CD4-positive, CD25-positive, alpha-beta regulatory T cell (primary cell): ENCODE measurements at regions not wholly inside any gene's neighbourhood (a gene's known extent, or its start where the extent isn't known, plus 50 kb on each side); places are given as distances from the start of the nearest gene placed in this dataset.
"Not testable (repeated sequence)": the region's sequence is repeated elsewhere in the genome, so short reads cannot be mapped to it uniquely, and the experiment has no call there.

Experiments used
- ATAC-seq, 2 donors: fragments of 150-1000 bp; cut with Tn5 transposase; one replicate each; pipeline ENCODE4 v1.10.0; 2021; ENCODE audit warnings: low read depth in 2 of 2, moderate number of reproducible peaks in 2 of 2, moderate library complexity in 1 of 2
- DNase-seq, 3 donors: peaks; one replicate each; pipeline versions ENCODE4 v3.0.0 to v3.0.0-alpha.2; 2012 to 2022; ENCODE audit warnings: mixed read lengths in 1 of 3
- H3K27ac ChIP-seq: one replicate; pipeline ENCODE4 v1.7.0; 2013; ENCODE audit warnings: mild to moderate bottlenecking, low read length; ENCODE audit not compliant: insufficient read depth, poor library complexity, severe bottlenecking
- H3K27me3 ChIP-seq: one replicate; pipeline ENCODE4 v1.7.0; 2013; ENCODE audit warnings: low read length; ENCODE audit not compliant: control insufficient read depth, insufficient read depth
- H3K36me3 ChIP-seq: one replicate; pipeline ENCODE4 v1.7.0; 2013; ENCODE audit warnings: mild to moderate bottlenecking, low read length, moderate library complexity; ENCODE audit not compliant: control insufficient read depth, insufficient read depth
- H3K4me1 ChIP-seq: 2 replicates; pipeline ENCODE4 v1.7.0; 2013; ENCODE audit warnings: mild to moderate bottlenecking, low read length; ENCODE audit not compliant: insufficient read depth, control insufficient read depth, poor library complexity, severe bottlenecking
- H3K4me3 ChIP-seq: one replicate; pipeline ENCODE4 v1.7.0; 2013; ENCODE audit warnings: low read depth, mild to moderate bottlenecking, low read length, moderate library complexity
- H3K9me3 ChIP-seq, 2 experiments: 1 replicate in 1 of 2; 2 replicates in 1 of 2; pipeline ENCODE4 v1.7.0; 2013; ENCODE audit warnings: low read length in 2 of 2, mild to moderate bottlenecking in 1 of 2, moderate library complexity in 1 of 2; ENCODE audit not compliant: control insufficient read depth in 2 of 2
- H3K27ac Mint-ChIP-seq, 3 donors: one replicate each; pipeline ENCODE4 v1.8.0; 2020 to 2022; ENCODE audit warnings: mild to moderate bottlenecking in 3 of 3, mixed read lengths in 3 of 3, moderate library complexity in 2 of 3
- H3K27me3 Mint-ChIP-seq: one replicate; pipeline ENCODE4 v1.8.0; 2022; ENCODE audit warnings: mild to moderate bottlenecking, mixed read lengths
- H3K36me3 Mint-ChIP-seq: one replicate; pipeline ENCODE4 v1.8.0; 2020; ENCODE audit warnings: mixed read lengths
- H3K4me1 Mint-ChIP-seq, 4 donors: one replicate each; pipeline ENCODE4 v1.8.0; 2020 to 2022; ENCODE audit warnings: mixed read lengths in 4 of 4, mild to moderate bottlenecking in 1 of 4
- H3K4me3 Mint-ChIP-seq, 4 donors: one replicate each; pipeline ENCODE4 v1.8.0; 2020 to 2022; ENCODE audit warnings: mild to moderate bottlenecking in 4 of 4, mixed read lengths in 4 of 4, moderate library complexity in 3 of 4
- H3K9me3 Mint-ChIP-seq, 7 donors: one replicate each; pipeline ENCODE4 v1.8.0; 2020 to 2022; ENCODE audit warnings: mixed read lengths in 7 of 7, mild to moderate bottlenecking in 3 of 7, moderate library complexity in 2 of 7

GRCh38 chr11:134942681-134943080 is 530.6 kb upstream of the B3GAT1 start:
- H3K9me3 ChIP-seq = no peaks in the 10 kb centered on the region
- DNase-seq (no peak), ATAC-seq (no peak)
- H3K4me3 ChIP-seq = no peak overlapping the region
- H3K27ac ChIP-seq = no peak overlapping the region
- Mint-ChIP-seq H3K27me3 (peaks cover 4% of the 10 kb centered on the region), H3K36me3 (no peaks in the 10 kb centered on the region), H3K4me1 (no peaks in the 10 kb centered on the region), H3K4me3 (no peak overlapping the region), H3K9me3 (peaks cover 0 to 3% (median 0%) of the 10 kb centered on the region in 7 donors), H3K27ac (no peak overlapping the region)
- no peaks in the 10 kb centered on the region for H3K36me3 ChIP-seq
- no peaks in the 10 kb centered on the region for H3K4me1 ChIP-seq
- H3K27me3 ChIP-seq = no peaks in the 10 kb centered on the region

- not testable (repeated sequence) for ATAC-seq, H3K27me3 Mint-ChIP-seq, H3K27ac Mint-ChIP-seq
Measured at GRCh38 chr11:134941936-134942600, 530.0 kb upstream of the B3GAT1 start.

GRCh38 chr11:134941326-134941725 is 529.3 kb upstream of the B3GAT1 start:
- Histone ChIP-seq H3K36me3 (no peaks in the 10 kb centered on the region), H3K4me1 (no peaks in the 10 kb centered on the region), H3K4me3 (no peak overlapping the region), H3K27ac (no peak overlapping the region), H3K9me3 (no peaks in the 10 kb centered on the region), H3K27me3 (no peaks in the 10 kb centered on the region)
- Mint-ChIP-seq H3K4me3 (no peak overlapping the region), H3K27ac (no peak overlapping the region), H3K27me3 (peaks cover 5% of the 10 kb centered on the region), H3K36me3 (no peaks in the 10 kb centered on the region), H3K4me1 (no peaks in the 10 kb centered on the region), H3K9me3 (peaks cover 0 to 3% (median 0%) of the 10 kb centered on the region in 7 donors)
- no peak for ATAC-seq
- no peak for DNase-seq

More at GRCh38 chr11:134941936-134942600, 530.0 kb upstream of the B3GAT1 start:
- not testable (repeated sequence) for H3K27ac ChIP-seq, H3K27me3 ChIP-seq, H3K9me3 ChIP-seq, H3K36me3 Mint-ChIP-seq, H3K4me1 Mint-ChIP-seq, DNase-seq, H3K36me3 ChIP-seq, H3K4me1 ChIP-seq, H3K4me3 ChIP-seq, H3K4me3 Mint-ChIP-seq, H3K9me3 Mint-ChIP-seq

GRCh38 chr11:134940441-134941126 is 528.5 kb upstream of the B3GAT1 start:
- H3K9me3 ChIP-seq = no peaks in the 10 kb centered on the region
- DNase-seq (no peak), ATAC-seq (no peak)
- no peaks in the 10 kb centered on the region for H3K36me3 Mint-ChIP-seq
- no peaks in the 10 kb centered on the region for H3K4me1 Mint-ChIP-seq
- H3K27ac Mint-ChIP-seq = no peak overlapping the region
- peaks cover 0 to 3% (median 0%) of the 10 kb centered on the region in 7 donors for H3K9me3 Mint-ChIP-seq
- no peaks in the 10 kb centered on the region for H3K27me3 ChIP-seq
- H3K27ac ChIP-seq = no peak overlapping the region
- H3K4me1 ChIP-seq = no peaks in the 10 kb centered on the region
- no peak overlapping the region for H3K4me3 ChIP-seq
- no peaks in the 10 kb centered on the region for H3K36me3 ChIP-seq
- peaks cover 5% of the 10 kb centered on the region for H3K27me3 Mint-ChIP-seq
- no peak overlapping the region for H3K4me3 Mint-ChIP-seq

GRCh38 chr11:134939905-134940304 is 527.9 kb upstream of the B3GAT1 start:
- no peaks in the 10 kb centered on the region for H3K36me3 Mint-ChIP-seq
- no peak for ATAC-seq

GRCh38 chr11:134939031-134939430 is 527.0 kb upstream of the B3GAT1 start:
- Mint-ChIP-seq H3K27me3 (peaks cover 5% of the 10 kb centered on the region), H3K27ac (no peak overlapping the region), H3K4me1 (no peaks in the 10 kb centered on the region), H3K9me3 (peaks cover 0 to 2% (median 0%) of the 10 kb centered on the region in 7 donors), H3K4me3 (no peak overlapping the region), H3K36me3 (no peaks in the 10 kb centered on the region)
- no peak for ATAC-seq
- H3K27ac ChIP-seq = no peak overlapping the region
- H3K27me3 ChIP-seq = no peaks in the 10 kb centered on the region
- H3K9me3 ChIP-seq = no peaks in the 10 kb centered on the region
- no peak for DNase-seq
- no peaks in the 10 kb centered on the region for H3K36me3 ChIP-seq
- H3K4me1 ChIP-seq = no peaks in the 10 kb centered on the region
- no peak overlapping the region for H3K4me3 ChIP-seq

More at GRCh38 chr11:134939905-134940304, 527.9 kb upstream of the B3GAT1 start:
- Histone ChIP-seq H3K27me3 (no peaks in the 10 kb centered on the region), H3K36me3 (no peaks in the 10 kb centered on the region), H3K9me3 (no peaks in the 10 kb centered on the region), H3K4me3 (no peak overlapping the region), H3K27ac (no peak overlapping the region), H3K4me1 (no peaks in the 10 kb centered on the region)
- Mint-ChIP-seq H3K27ac (no peak overlapping the region), H3K4me1 (no peaks in the 10 kb centered on the region), H3K4me3 (no peak overlapping the region), H3K9me3 (peaks cover 0 to 2% (median 0%) of the 10 kb centered on the region in 7 donors), H3K27me3 (peaks cover 5% of the 10 kb centered on the region)
- no peak for DNase-seq

GRCh38 chr11:134938212-134938611 is 526.2 kb upstream of the B3GAT1 start:
- H3K4me1 Mint-ChIP-seq = no peaks in the 10 kb centered on the region
- no peaks in the 10 kb centered on the region for H3K36me3 ChIP-seq
- H3K27ac ChIP-seq = no peak overlapping the region
- no peaks in the 10 kb centered on the region for H3K4me1 ChIP-seq
- no peak overlapping the region for H3K4me3 Mint-ChIP-seq
- no peaks in the 10 kb centered on the region for H3K36me3 Mint-ChIP-seq
- H3K27ac Mint-ChIP-seq = no peak overlapping the region
- peaks cover 0 to 4% (median 0%) of the 10 kb centered on the region in 7 donors for H3K9me3 Mint-ChIP-seq
- no peaks in the 10 kb centered on the region for H3K27me3 ChIP-seq
- DNase-seq (no peak), ATAC-seq (no peak)
- peaks cover 5% of the 10 kb centered on the region for H3K27me3 Mint-ChIP-seq
- no peak overlapping the region for H3K4me3 ChIP-seq
- H3K9me3 ChIP-seq = no peaks in the 10 kb centered on the region

GRCh38 chr11:134937193-134937592 is 525.2 kb upstream of the B3GAT1 start:
- not testable (repeated sequence) for H3K27me3 Mint-ChIP-seq, DNase-seq, H3K4me3 ChIP-seq, H3K36me3 ChIP-seq, H3K9me3 Mint-ChIP-seq, H3K4me1 ChIP-seq, H3K9me3 ChIP-seq, ATAC-seq, H3K4me3 Mint-ChIP-seq, H3K27ac ChIP-seq, H3K4me1 Mint-ChIP-seq, H3K36me3 Mint-ChIP-seq, H3K27me3 ChIP-seq, H3K27ac Mint-ChIP-seq
